B cell (primary cell): ENCODE measurements at regions not wholly inside any gene's neighbourhood (a gene's known extent, or its start where the extent isn't known, plus 50 kb on each side); places are given as distances from the start of the nearest gene placed in this dataset.

Experiments used
- EZH2 ChIP-seq: IDR thresholded peaks from 2 replicates; pipeline ENCODE4 v1.6.1; 2012; ENCODE audit warnings: borderline replicate concordance, low read depth, mild to moderate bottlenecking, moderate library complexity, low read length; ENCODE audit not compliant: insufficient read depth, poor library complexity, severe bottlenecking
- TF ChIP-seq, protein P1 (sequence below): fragments of 200-600 bp; IDR thresholded peaks from one replicate; pipeline ENCODE4 v1.8.0; 2022; ENCODE audit warnings: antibody characterized with exemption, mild to moderate bottlenecking

DNA sequence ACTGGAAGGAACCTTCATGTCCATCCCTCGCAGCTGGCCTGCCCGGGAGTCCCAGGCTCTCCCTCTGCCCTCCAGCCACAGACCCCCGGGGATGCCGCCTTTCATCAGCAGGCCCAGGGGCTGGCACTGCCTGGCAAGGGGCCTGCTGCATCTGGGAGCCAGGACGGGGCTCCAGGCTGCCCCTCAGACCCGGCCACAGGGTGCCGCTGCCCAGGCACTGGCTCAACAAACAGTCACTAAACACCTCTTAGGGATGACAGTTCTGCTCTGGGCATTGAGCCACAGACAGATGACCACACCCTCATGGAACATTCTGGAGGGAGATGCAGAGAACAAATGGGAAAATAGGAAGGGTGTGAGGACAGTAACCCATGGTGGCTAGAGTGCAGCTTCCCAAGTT, 109.3 kb downstream of the HMX1 start:
- no peak for TF ChIP-seq EZH2
- TF ChIP-seq, protein P1, sequence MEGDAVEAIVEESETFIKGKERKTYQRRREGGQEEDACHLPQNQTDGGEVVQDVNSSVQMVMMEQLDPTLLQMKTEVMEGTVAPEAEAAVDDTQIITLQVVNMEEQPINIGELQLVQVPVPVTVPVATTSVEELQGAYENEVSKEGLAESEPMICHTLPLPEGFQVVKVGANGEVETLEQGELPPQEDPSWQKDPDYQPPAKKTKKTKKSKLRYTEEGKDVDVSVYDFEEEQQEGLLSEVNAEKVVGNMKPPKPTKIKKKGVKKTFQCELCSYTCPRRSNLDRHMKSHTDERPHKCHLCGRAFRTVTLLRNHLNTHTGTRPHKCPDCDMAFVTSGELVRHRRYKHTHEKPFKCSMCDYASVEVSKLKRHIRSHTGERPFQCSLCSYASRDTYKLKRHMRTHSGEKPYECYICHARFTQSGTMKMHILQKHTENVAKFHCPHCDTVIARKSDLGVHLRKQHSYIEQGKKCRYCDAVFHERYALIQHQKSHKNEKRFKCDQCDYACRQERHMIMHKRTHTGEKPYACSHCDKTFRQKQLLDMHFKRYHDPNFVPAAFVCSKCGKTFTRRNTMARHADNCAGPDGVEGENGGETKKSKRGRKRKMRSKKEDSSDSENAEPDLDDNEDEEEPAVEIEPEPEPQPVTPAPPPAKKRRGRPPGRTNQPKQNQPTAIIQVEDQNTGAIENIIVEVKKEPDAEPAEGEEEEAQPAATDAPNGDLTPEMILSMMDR = no peak
